Renal cortical epithelial cell (primary cell): ENCODE measurements at regions not wholly inside any gene's neighbourhood (a gene's known extent, or its start where the extent isn't known, plus 50 kb on each side); places are given as distances from the start of the nearest gene placed in this dataset.

ENCODE experiments used
- DNase-seq: peaks from one replicate; pipeline ENCODE4 v3.0.0-alpha.2; 2011; ENCODE audit warnings: low read depth

DNA sequence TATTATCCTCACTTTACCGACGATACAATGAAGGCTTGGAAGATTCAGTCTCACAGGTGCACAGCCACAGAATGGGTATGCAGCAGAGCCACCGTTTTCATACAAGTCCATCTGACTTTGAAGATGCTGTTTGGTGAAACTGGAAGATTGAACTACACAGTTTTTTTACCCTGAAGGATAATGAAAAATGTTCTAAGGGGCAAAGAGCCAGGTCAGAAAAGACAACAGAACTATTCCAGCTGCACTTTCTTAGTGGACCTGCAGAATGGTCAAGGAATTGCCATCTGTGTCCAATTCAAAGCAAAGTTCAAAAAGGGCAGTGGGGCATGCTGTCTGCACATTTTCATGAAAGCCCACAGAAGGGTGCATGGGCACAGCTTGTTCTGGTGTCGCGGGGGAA lies 127.6 kb upstream of the PDZRN3 start:
- DNase-seq: no peak

- DNase-seq: no peak
Measured at GRCh38 chr3:73746623-73747022, 121.9 kb upstream of the PDZRN3 start.

- DNase-seq: no peak
Measured at GRCh38 chr3:73745526-73746191, 120.9 kb upstream of the PDZRN3 start.

DNA sequence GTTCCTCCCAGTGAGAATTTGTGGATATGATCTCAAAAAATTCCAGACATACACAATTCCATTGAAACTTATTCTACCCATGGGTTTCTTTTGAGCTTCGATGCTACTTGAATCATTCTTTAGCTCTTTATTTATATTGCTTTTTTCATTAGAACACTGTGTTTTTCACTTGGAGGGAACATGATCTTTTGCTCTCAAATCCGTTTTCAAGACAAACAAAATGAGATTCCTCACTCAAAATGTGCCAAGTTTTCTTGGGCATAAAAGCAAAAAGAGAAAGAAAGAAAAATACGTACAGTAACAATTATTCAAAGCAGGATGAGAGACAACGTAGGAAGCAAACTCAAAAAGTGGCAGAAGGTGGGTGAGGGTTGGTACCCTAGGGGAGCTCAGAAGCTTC lies 118.8 kb upstream of the PDZRN3 start:
- no peak for DNase-seq

DNA sequence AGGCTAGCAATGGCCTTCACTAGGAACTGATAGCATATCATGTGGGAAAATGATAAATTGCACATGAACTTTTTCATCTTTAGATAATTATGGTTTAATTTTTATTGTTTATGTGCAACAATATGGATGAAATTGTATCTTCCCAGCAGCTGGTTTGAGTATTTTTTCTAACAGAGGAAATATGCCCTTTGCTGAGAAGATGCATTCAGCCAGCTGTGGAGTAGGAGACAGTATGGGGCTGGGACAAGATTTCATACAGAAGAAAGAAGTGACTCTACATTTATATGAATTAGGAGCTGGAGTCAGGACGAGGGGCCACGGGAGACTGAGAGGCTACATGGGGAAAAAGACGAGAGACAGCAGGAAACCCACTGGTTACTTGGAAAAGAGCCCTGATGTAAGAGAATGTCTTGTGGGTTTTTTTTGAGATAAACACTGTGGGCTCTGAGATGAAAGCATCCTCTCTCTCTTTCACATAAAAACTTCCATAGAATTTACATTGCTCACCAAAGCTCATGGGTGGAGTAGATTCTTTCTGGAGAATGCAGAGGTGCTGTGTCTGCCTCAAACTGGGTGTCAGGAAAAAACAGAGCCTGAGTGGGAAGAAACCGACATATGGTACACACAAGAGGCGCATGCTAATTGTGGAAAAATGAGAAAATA lies 115.2 kb upstream of the PDZRN3 start:
- no peak for DNase-seq

DNA sequence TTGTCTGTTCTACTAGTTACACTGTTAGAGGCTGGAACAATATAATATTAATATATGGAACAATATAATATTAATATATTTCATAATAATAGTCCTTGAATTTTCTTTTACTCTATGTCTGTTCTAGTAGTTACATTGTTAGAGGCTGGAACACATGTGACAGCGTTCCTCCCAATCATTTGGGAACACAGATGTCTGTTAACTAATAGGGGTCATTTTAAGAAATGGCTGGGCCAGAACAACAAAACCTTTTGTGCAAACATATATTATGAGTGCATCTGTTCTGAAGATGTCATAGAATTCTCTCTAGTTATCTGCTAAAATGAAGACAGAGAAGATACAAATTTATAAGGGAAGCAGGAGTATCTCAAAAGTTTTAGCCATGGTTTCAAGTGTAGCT lies 114.0 kb upstream of the PDZRN3 start:
- DNase-seq: no peak

DNA sequence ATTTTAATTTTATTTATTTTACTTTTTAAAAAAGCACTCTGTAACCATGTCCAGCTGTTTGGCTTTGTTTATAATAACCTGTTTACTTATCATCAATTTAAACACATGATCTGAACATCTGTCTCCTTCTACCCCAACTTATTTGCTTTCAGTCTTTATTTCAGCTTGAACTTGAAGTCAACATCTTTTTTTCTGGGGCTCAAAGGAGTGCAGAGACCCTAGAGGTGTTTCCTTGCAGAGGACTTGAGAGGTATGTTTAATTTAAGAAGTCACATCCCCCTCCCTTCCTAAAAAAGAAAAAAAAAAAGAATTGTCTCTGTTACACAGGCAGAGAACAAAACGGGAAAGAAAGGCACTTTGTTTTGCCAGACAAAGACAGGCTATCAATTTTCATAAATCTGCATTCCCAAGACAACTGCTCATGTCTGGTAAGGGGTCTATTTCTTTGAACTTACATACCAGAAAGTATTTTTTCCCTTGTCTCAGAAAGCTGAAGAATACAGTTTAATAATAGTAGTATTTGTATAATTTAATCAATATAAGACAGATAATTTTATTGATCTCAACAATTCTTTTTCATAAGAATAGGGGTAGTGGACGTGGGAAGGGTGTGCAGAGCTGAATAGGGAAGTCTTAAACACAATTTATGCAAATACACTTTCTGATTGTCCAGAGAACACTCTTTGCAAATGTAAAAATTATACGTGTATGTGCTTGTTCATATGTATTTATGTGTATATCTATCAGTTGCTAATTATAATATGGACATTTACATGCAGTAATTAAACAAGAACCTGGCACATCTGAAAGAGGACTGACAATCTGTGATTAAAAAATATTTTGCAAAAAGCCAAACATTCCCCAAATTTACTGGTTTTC lies 109.7 kb upstream of the PDZRN3 start:
- DNase-seq: no peak

DNA sequence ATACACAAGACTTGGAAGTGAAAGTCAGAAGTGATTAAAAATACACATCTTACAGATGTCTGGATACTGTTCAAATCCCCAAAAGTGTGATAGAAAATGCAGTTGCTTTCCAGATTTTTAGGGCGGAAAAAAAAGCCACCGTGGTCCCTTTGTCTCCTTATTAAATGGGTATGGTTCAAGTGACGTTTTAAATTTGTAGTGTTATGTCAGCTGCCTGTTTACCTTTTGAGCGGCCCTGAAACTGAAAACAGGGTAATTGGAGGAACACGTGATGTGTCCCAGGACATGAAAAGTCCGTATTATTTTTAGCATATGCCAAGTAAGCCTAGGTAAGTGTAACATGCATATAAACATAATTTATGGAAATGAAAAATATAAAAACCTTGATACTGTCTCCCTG lies 109.0 kb upstream of the PDZRN3 start:
- DNase-seq: no peak

GRCh38 chr3:73729969-73730440 lies 105.3 kb upstream of the PDZRN3 start:
- no peak for DNase-seq

GRCh38 chr3:73727854-73728253 lies 103.1 kb upstream of the PDZRN3 start:
- DNase-seq: no peak

GRCh38 chr3:73727117-73727821 lies 102.5 kb upstream of the PDZRN3 start:
- DNase-seq: no peak

GRCh38 chr3:73723596-73723995 lies 98.9 kb upstream of the PDZRN3 start:
- DNase-seq: no peak

GRCh38 chr3:73719861-73720260 lies 95.1 kb upstream of the PDZRN3 start:
- no peak for DNase-seq

- DNase-seq: no peak
Measured at GRCh38 chr3:73719413-73719851, 94.7 kb upstream of the PDZRN3 start.

DNA sequence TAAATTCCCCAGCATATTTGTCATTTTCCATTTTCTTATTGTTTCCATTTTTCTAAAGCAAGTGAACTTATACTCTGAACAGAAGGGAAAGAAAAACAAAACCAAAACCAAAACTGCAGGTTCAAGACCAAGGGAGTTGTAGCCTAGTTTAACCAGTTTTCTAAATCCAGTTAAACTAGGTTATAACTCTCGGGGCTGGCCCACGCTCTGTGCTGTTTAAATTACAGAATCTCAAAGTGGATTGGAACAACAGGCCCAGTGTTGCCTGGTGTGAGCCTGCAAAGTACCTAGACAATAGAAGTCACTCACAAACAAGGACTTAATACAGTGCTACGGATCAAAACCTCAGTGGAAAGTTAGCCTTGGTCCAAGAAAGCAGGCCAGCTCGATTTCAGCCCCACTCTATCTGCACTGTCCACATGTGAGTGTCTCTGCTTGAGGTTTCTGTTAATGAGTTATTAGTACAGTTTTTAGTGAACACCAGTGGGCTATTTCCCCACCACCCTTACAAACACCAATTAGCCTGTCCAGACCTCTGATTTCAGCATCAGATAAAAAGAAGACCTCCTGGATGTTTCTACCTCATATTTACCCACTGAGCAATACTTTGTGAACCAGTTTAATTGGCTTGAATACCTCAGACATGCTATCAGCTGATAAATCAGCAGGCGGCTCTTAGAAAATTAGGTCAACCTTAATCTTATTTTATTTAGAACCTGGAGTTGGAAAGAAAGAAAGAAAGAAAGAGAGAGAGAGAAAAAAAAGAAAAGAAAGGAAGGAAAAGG lies 93.8 kb upstream of the PDZRN3 start:
- DNase-seq: peak; percentile 3

GRCh38 chr3:73716418-73716817 lies 91.7 kb upstream of the PDZRN3 start:
- DNase-seq: peak; percentile 1

DNA sequence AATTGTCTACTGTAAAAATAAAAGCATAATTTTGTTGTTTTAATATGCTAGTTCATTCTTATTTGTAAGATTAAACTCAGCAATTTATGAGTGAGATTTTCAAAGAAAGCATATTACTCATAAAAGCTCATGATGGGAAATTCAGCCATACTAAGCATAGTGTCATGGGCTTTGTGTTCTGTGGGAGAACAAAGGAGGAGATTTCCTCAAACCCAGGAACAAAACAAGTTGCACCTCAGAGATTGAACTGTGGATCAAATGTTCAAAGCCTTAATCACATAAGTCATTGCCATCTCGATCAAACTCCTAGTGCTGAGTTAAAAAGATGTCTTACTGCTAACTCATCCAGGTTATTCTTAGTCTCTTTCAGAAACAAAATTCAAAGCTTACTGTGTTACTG lies 85.6 kb upstream of the PDZRN3 start:
- DNase-seq: no peak

- no peak for DNase-seq
Measured at GRCh38 chr3:73709712-73710111, 85.0 kb upstream of the PDZRN3 start.

GRCh38 chr3:73708956-73709355 lies 84.2 kb upstream of the PDZRN3 start:
- DNase-seq: no peak

DNA sequence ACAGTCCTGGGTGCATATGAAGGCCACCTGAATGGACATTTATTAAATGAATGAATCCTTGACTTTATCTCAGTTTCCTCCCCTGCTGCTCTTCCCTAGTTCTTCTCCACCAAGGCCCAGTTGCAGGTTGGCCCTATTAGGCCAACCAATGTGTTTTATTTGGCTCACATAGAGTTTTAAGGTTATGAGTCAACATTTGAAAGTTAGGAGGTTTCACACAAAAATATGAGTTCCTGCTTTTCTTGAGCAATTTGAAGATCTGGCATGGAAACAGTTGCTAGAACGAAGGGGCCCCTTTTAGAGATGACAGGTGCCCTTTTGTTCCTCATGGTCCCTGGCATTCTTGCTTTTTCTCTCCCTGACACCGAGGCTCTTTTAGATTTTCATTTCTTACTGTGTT lies 83.0 kb upstream of the PDZRN3 start:
- no peak for DNase-seq

- no peak for DNase-seq
Measured at GRCh38 chr3:73706771-73707170, 82.0 kb upstream of the PDZRN3 start.
